AG04450 (cell line): ENCODE measurements at regions not wholly inside any gene's neighbourhood (a gene's known extent, or its start where the extent isn't known, plus 50 kb on each side); places are given as distances from the start of the nearest gene placed in this dataset.
"Not testable (repeated sequence)": the region's sequence is repeated elsewhere in the genome, so short reads cannot be mapped to it uniquely, and the experiment has no call there.

Experiments used
- CTCF ChIA-PET: fragments of 300-600, 350-600 bp; formaldehyde crosslinking; extraction: SDS; loops from one replicate; lab custom pipeline; 2022; ENCODE audit warnings: antibody characterized with exemption, inconsistent platforms; lab: Charles Lee
- POLR2A ChIA-PET: fragments of 350-600 bp; formaldehyde crosslinking; extraction: SDS; loops from one replicate; lab custom pipeline; 2021; ENCODE audit warnings: antibody characterized with exemption, inconsistent platforms; lab: Yijun Ruan, JAX
- DNase-seq: peaks from one replicate; pipeline ENCODE4 v3.0.0-alpha.2; 2011; ENCODE audit warnings: low read depth, low spot score
- H3K27ac ChIP-seq: one replicate; pipeline ENCODE4 v1.5.1; 2012; ENCODE audit warnings: low read depth, low read length, control low read depth
- H3K27me3 ChIP-seq: one replicate; pipeline ENCODE4 v1.6.0; 2012; ENCODE audit warnings: low read length; ENCODE audit not compliant: control insufficient read depth, insufficient read depth
- H3K4me3 ChIP-seq: 2 replicates; pipeline ENCODE4 v1.5.1; 2011; ENCODE audit warnings: mild to moderate bottlenecking, low read depth, low read length, control low read depth
- H3K9me3 ChIP-seq: 2 replicates; pipeline ENCODE4 v1.5.1; 2012; ENCODE audit warnings: low read length; ENCODE audit not compliant: control insufficient read depth, insufficient read depth
- TF ChIP-seq, protein P1 (sequence below): IDR thresholded peaks from 2 replicates; pipeline ENCODE4 v1.5.1; 2011; ENCODE audit warnings: low read depth, low read length, control low read depth, inconsistent platforms

- TF ChIP-seq, protein P1, sequence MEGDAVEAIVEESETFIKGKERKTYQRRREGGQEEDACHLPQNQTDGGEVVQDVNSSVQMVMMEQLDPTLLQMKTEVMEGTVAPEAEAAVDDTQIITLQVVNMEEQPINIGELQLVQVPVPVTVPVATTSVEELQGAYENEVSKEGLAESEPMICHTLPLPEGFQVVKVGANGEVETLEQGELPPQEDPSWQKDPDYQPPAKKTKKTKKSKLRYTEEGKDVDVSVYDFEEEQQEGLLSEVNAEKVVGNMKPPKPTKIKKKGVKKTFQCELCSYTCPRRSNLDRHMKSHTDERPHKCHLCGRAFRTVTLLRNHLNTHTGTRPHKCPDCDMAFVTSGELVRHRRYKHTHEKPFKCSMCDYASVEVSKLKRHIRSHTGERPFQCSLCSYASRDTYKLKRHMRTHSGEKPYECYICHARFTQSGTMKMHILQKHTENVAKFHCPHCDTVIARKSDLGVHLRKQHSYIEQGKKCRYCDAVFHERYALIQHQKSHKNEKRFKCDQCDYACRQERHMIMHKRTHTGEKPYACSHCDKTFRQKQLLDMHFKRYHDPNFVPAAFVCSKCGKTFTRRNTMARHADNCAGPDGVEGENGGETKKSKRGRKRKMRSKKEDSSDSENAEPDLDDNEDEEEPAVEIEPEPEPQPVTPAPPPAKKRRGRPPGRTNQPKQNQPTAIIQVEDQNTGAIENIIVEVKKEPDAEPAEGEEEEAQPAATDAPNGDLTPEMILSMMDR: no peak
- no peak for DNase-seq
- CTCF ChIA-PET: no interaction called here
These were observed 112.6 kb upstream of the PKN2 start for GRCh38 chr1:88571506-88571905.

GRCh38 chr1:88579598-88579997 lies 104.5 kb upstream of the PKN2 start:
- no peaks in the 10 kb centered on the region for H3K27me3 ChIP-seq
- H3K27ac ChIP-seq: no peak overlapping the region
- ChIA-PET POLR2A (no interaction called here), CTCF (no interaction called here)
- H3K9me3 ChIP-seq: no peaks in the 10 kb centered on the region
- DNase-seq: no peak
- H3K4me3 ChIP-seq: no peak overlapping the region
- TF ChIP-seq, protein P1: no peak

More at GRCh38 chr1:88571506-88571905, 112.6 kb upstream of the PKN2 start:
- H3K27ac ChIP-seq: no peak overlapping the region
- no peaks in the 10 kb centered on the region for H3K9me3 ChIP-seq
- H3K27me3 ChIP-seq: peaks cover 2% of the 10 kb centered on the region
- POLR2A ChIA-PET: no interaction called here
- H3K4me3 ChIP-seq: no peak overlapping the region

GRCh38 chr1:88581703-88582102 lies 102.4 kb upstream of the PKN2 start:
- POLR2A ChIA-PET: no interaction called here
- Histone ChIP-seq H3K9me3 (no peaks in the 10 kb centered on the region), H3K4me3 (no peak overlapping the region), H3K27ac (no peak overlapping the region), H3K27me3 (no peaks in the 10 kb centered on the region)
- CTCF ChIA-PET: no interaction called here
- no peak for DNase-seq
- TF ChIP-seq, protein P1: no peak

DNA sequence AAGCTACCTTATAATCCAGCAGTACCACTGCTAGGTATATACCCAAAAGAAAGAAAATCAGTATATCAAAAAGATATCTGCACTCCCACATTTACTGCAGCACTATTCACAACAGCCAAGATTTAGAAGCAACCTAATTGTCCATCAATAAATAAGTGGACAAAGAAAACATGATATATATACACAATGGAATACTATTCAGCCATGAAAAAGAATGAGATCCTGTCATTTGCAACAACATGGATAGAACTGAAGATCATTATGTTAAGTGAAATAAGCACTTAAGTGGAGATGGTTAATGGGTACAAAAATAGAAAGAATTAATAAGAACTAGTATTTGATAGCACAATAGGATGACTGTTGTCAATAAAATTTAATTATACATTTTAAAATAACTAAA lies 90.7 kb upstream of the PKN2 start:
- TF ChIP-seq, protein P1: no peak
- no peak overlapping the region for H3K27ac ChIP-seq
- H3K4me3 ChIP-seq: no peak overlapping the region
- ChIA-PET POLR2A (no interaction called here), CTCF (no interaction called here)
- no peaks in the 10 kb centered on the region for H3K27me3 ChIP-seq
- H3K9me3 ChIP-seq: no peaks in the 10 kb centered on the region
- DNase-seq: no peak

GRCh38 chr1:88595355-88596002 lies 88.6 kb upstream of the PKN2 start:
- Histone ChIP-seq H3K27ac (no peak overlapping the region), H3K4me3 (no peak overlapping the region), H3K27me3 (no peaks in the 10 kb centered on the region), H3K9me3 (no peaks in the 10 kb centered on the region)
- POLR2A ChIA-PET: no interaction called here
- CTCF ChIA-PET: no interaction called here
- TF ChIP-seq, protein P1: peak; percentile 50
- peak; percentile 4 for DNase-seq

- POLR2A ChIA-PET, H3K4me3 ChIP-seq, DNase-seq, CTCF ChIA-PET, H3K27me3 ChIP-seq, H3K9me3 ChIP-seq, H3K27ac ChIP-seq: not testable (repeated sequence)
These were observed 86.1 kb upstream of the PKN2 start for GRCh38 chr1:88597973-88598372.
